ENCODE measurements at regions not wholly inside any gene's neighbourhood (a gene's known extent, or its start where the extent isn't known, plus 50 kb on each side); places are given as distances from the start of the nearest gene placed in this dataset.
A peak's percentile ranks its signal among the peaks of the same experiment; 100 is the strongest.
"Not testable (repeated sequence)": the region's sequence is repeated elsewhere in the genome, so short reads cannot be mapped to it uniquely, and the experiment has no call there.

- not testable (repeated sequence) for DNase-seq
These were observed 87.4 kb upstream of the TGIF2LY start for GRCh38 chrY:3491423-3491822.

- DNase-seq = not testable (repeated sequence)
These were observed 84.3 kb upstream of the TGIF2LY start for GRCh38 chrY:3494539-3494938.

GRCh38 chrY:3527040-3527439 is 51.8 kb upstream of the TGIF2LY start:
- peak; percentile 19 for DNase-seq
